ENCODE measurements at regions not wholly inside any gene's neighbourhood (a gene's known extent, or its start where the extent isn't known, plus 50 kb on each side); places are given as distances from the start of the nearest gene placed in this dataset.

- TF ChIP-seq KDM1A (IDR thresholded peaks at IDR 0.05; ENCODE audit: low read depth) (no peak), NPAS2 (CRISPR knock-in tag; IDR thresholded peaks at IDR 0.05; ENCODE audit: borderline replicate concordance) (no peak), EHMT2 (IDR thresholded peaks at IDR 0.05; ENCODE audit: low read depth) (no peak), CTCF (IDR thresholded peaks at IDR 0.05) (no peak), RNF2 (IDR thresholded peaks at IDR 0.05; ENCODE audit: borderline replicate concordance, low read depth) (no peak)
These were observed 84.4 kb upstream of the SHH start for GRCh38 chr7:155896531-155897263.
